Breast epithelium (tissue), 3 donors: ENCODE measurements at regions not wholly inside any gene's neighbourhood (a gene's known extent, or its start where the extent isn't known, plus 50 kb on each side); places are given as distances from the start of the nearest gene placed in this dataset.

Source experiments
- POLR2A ChIP-seq: fragments of 450-650 bp; IDR thresholded peaks from one replicate; pipeline ENCODE4 v1.6.1; 2016; ENCODE audit warnings: antibody characterized with exemption, mild to moderate bottlenecking, moderate library complexity
- TF ChIP-seq, protein P1 (sequence below), 3 donors: fragments of 450-650 bp; IDR thresholded peaks; one replicate each; pipeline ENCODE4 v1.5.1; 2016 to 2017; ENCODE audit warnings: antibody characterized with exemption in 3 of 3, mild to moderate bottlenecking in 3 of 3, moderate library complexity in 3 of 3

- no peak for TF ChIP-seq POLR2A
- TF ChIP-seq, protein P1, sequence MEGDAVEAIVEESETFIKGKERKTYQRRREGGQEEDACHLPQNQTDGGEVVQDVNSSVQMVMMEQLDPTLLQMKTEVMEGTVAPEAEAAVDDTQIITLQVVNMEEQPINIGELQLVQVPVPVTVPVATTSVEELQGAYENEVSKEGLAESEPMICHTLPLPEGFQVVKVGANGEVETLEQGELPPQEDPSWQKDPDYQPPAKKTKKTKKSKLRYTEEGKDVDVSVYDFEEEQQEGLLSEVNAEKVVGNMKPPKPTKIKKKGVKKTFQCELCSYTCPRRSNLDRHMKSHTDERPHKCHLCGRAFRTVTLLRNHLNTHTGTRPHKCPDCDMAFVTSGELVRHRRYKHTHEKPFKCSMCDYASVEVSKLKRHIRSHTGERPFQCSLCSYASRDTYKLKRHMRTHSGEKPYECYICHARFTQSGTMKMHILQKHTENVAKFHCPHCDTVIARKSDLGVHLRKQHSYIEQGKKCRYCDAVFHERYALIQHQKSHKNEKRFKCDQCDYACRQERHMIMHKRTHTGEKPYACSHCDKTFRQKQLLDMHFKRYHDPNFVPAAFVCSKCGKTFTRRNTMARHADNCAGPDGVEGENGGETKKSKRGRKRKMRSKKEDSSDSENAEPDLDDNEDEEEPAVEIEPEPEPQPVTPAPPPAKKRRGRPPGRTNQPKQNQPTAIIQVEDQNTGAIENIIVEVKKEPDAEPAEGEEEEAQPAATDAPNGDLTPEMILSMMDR (IDR thresholded peaks at IDR 0.05) = no peak
Observed at GRCh38 chr15:38868326-38869114, 303.9 kb upstream of the RASGRP1 start.
